ENCODE measurements at regions not wholly inside any gene's neighbourhood (a gene's known extent, or its start where the extent isn't known, plus 50 kb on each side); places are given as distances from the start of the nearest gene placed in this dataset.

GRCh38 chr20:47865912-47866311 lies 80.6 kb upstream of the SULF2 start:
- Histone ChIP-seq H3K4me3 (ENCODE audit: low read depth, low read length) (no peak overlapping the region), H3K36me3 (ENCODE audit: control insufficient read depth, insufficient read depth, low read length) (no peaks in the 10 kb centered on the region), H3K27me3 (ENCODE audit: control insufficient read depth, insufficient read depth, low read length) (peaks cover 2% of the 10 kb centered on the region)
- no peak for DNase-seq (ENCODE audit: low read depth)
- no peak for TF ChIP-seq CTCF (IDR thresholded peaks at IDR 0.05; ENCODE audit: insufficient read depth, low read length, poor library complexity, severe bottlenecking)

GRCh38 chr20:47865451-47865850 lies 80.2 kb upstream of the SULF2 start:
- Histone ChIP-seq H3K36me3 (ENCODE audit: control insufficient read depth, insufficient read depth, low read length) (no peaks in the 10 kb centered on the region), H3K27me3 (ENCODE audit: control insufficient read depth, insufficient read depth, low read length) (peaks cover 2% of the 10 kb centered on the region), H3K4me3 (ENCODE audit: low read depth, low read length) (no peak overlapping the region)
- TF ChIP-seq CTCF (IDR thresholded peaks at IDR 0.05; ENCODE audit: insufficient read depth, low read length, poor library complexity, severe bottlenecking): no peak
- no peak for DNase-seq (ENCODE audit: low read depth)

- peaks cover 2% of the 10 kb centered on the region for H3K27me3 ChIP-seq (ENCODE audit: control insufficient read depth, insufficient read depth, low read length)
- DNase-seq (ENCODE audit: low read depth): no peak
- H3K4me3 ChIP-seq (ENCODE audit: low read depth, low read length): no peak overlapping the region
- TF ChIP-seq CTCF (IDR thresholded peaks at IDR 0.05; ENCODE audit: insufficient read depth, low read length, poor library complexity, severe bottlenecking): no peak
- no peaks in the 10 kb centered on the region for H3K36me3 ChIP-seq (ENCODE audit: control insufficient read depth, insufficient read depth, low read length)
These were observed 78.7 kb upstream of the SULF2 start for GRCh38 chr20:47863981-47864380.

- Histone ChIP-seq H3K27me3 (ENCODE audit: control insufficient read depth, insufficient read depth, low read length) (peaks cover 2% of the 10 kb centered on the region), H3K4me3 (ENCODE audit: low read depth, low read length) (no peak overlapping the region), H3K36me3 (ENCODE audit: control insufficient read depth, insufficient read depth, low read length) (no peaks in the 10 kb centered on the region)
- no peak for TF ChIP-seq CTCF (IDR thresholded peaks at IDR 0.05; ENCODE audit: insufficient read depth, low read length, poor library complexity, severe bottlenecking)
- DNase-seq (ENCODE audit: low read depth): no peak
These were observed 78.2 kb upstream of the SULF2 start for GRCh38 chr20:47863315-47863965.

GRCh38 chr20:47862574-47863240 lies 77.4 kb upstream of the SULF2 start:
- no peaks in the 10 kb centered on the region for H3K36me3 ChIP-seq (ENCODE audit: control insufficient read depth, insufficient read depth, low read length)
- no peak for TF ChIP-seq CTCF (IDR thresholded peaks at IDR 0.05; ENCODE audit: insufficient read depth, low read length, poor library complexity, severe bottlenecking)
- peaks cover 2% of the 10 kb centered on the region for H3K27me3 ChIP-seq (ENCODE audit: control insufficient read depth, insufficient read depth, low read length)
- DNase-seq (ENCODE audit: low read depth): no peak
- H3K4me3 ChIP-seq (ENCODE audit: low read depth, low read length): no peak overlapping the region

- DNase-seq (ENCODE audit: low read depth): no peak
- Histone ChIP-seq H3K36me3 (ENCODE audit: control insufficient read depth, insufficient read depth, low read length) (no peaks in the 10 kb centered on the region), H3K4me3 (ENCODE audit: low read depth, low read length) (no peak overlapping the region), H3K27me3 (ENCODE audit: control insufficient read depth, insufficient read depth, low read length) (peaks cover 2% of the 10 kb centered on the region)
- no peak for TF ChIP-seq CTCF (IDR thresholded peaks at IDR 0.05; ENCODE audit: insufficient read depth, low read length, poor library complexity, severe bottlenecking)
These were observed 75.8 kb upstream of the SULF2 start for GRCh38 chr20:47861116-47861515.
